MM.1S (cell line): ENCODE measurements at regions not wholly inside any gene's neighbourhood (a gene's known extent, or its start where the extent isn't known, plus 50 kb on each side); places are given as distances from the start of the nearest gene placed in this dataset.

ENCODE experiments used
- EZH2 ChIP-seq: fragments of 300-600 bp; sonication (generic); optimal IDR thresholded peaks from 2 replicates; pipeline ENCODE3; 2017; ENCODE audit warnings: low read depth, mild to moderate bottlenecking, antibody characterized with exemption, low read length, mixed read lengths
- TF ChIP-seq, protein P1 (sequence below): fragments of 300-600 bp; sonication (generic); IDR thresholded peaks from 2 replicates; pipeline ENCODE4 v1.5.1; 2016; ENCODE audit warnings: antibody characterized with exemption, low read length, mixed read lengths

- TF ChIP-seq, protein P1, sequence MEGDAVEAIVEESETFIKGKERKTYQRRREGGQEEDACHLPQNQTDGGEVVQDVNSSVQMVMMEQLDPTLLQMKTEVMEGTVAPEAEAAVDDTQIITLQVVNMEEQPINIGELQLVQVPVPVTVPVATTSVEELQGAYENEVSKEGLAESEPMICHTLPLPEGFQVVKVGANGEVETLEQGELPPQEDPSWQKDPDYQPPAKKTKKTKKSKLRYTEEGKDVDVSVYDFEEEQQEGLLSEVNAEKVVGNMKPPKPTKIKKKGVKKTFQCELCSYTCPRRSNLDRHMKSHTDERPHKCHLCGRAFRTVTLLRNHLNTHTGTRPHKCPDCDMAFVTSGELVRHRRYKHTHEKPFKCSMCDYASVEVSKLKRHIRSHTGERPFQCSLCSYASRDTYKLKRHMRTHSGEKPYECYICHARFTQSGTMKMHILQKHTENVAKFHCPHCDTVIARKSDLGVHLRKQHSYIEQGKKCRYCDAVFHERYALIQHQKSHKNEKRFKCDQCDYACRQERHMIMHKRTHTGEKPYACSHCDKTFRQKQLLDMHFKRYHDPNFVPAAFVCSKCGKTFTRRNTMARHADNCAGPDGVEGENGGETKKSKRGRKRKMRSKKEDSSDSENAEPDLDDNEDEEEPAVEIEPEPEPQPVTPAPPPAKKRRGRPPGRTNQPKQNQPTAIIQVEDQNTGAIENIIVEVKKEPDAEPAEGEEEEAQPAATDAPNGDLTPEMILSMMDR = no peak
- no peak for TF ChIP-seq EZH2
Measured at GRCh38 chr9:75798505-75798904, 92.0 kb upstream of the PCSK5 start.
